8988T (cell line): ENCODE measurements at regions not wholly inside any gene's neighbourhood (a gene's known extent, or its start where the extent isn't known, plus 50 kb on each side); places are given as distances from the start of the nearest gene placed in this dataset.
"Not testable (repeated sequence)": the region's sequence is repeated elsewhere in the genome, so short reads cannot be mapped to it uniquely, and the experiment has no call there.

Experiments used
- DNase-seq: peaks from one replicate; pipeline ENCODE4 v3.0.0; 2011

- DNase-seq = no peak
Measured at GRCh38 chr1:98181036-98181764, 260.4 kb upstream of the DPYD start.

DNA sequence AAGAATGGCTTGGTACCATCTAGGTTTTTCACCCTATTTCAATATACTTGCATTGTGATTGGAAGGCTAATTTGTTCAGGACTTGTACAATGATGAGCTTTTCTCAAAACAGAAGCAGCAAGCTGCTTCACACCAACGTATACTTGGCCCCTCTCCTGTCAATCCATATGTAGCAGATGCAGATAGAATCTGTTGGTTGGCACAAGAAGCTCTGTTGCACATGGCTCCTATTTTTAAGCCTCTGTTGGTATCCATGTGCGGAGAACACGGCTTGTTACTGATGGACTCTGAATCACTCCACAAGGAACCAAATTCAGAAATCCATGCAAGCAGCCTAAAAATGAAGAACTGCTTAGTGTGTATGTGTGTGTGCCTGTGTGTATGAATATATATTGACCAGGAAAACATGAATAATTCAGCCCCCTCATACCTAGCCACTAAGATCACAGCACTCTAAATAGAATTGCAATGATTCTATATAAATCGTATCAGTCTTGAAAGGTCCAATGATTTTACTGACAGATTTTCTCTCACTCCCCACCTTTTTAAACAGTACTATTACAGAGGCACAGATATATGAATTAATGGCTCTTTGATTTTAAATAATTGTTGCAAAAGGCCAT lies 258.4 kb upstream of the DPYD start:
- no peak for DNase-seq

DNA sequence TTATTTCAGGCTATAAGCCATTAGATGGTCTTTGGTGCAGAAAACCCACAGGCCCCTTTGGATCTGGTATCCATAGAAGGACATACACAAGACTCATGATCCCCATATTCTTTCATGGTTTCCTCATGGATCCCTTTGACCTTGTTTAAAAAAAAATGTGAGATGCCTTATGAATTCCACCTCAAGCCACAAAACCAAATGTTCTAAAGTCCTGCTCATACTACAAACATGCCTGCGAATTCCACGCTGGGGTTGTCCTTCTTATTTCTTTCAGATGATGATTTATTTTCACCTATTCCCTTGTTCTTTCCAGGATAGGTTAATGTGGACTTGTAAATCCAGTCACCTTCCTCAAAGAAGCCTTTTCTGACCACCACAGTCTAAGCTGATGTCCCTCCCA lies 256.9 kb upstream of the DPYD start:
- DNase-seq = no peak

DNA sequence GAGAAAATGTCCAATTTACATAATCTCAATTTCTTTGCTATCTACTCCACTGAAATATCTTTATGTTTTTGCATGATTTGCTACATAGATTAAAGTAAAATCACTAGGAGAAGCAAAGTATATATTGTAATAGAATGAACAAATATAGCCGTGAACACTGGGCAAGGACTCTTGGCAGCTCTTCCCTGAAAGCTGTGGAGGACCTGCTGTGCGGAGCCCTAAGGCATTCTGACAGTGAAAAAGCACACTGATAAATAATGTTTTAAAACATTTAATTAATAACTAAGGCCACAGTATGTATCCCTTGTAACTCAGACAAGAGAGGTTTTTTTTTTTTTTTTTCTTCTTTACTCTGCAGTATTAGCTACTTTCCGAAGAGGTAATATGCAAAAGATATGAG lies 256.1 kb upstream of the DPYD start:
- no peak for DNase-seq

GRCh38 chr1:98176414-98176813 lies 255.6 kb upstream of the DPYD start:
- no peak for DNase-seq

DNA sequence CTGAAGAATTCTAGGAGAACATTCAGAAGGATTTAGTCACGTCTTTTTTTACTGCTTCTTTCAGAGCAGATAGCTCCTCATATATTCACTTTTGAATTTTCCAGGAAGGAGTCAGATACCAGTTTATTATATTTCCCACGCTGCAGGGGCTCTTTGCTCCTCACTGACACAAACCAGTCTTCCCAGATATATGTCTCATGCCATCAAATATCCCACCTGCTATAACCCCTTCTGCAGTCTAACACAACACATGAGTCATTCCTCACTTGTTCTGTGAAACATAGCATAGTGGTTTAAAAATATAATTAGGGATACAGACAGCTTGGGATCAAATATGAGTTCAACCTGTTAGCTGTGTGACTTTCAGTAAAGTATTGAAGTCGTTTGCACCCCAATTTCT lies 251.7 kb upstream of the DPYD start:
- no peak for DNase-seq

GRCh38 chr1:98172022-98172421 lies 251.2 kb upstream of the DPYD start:
- DNase-seq = no peak

- DNase-seq = no peak
Measured at GRCh38 chr1:98164509-98164908, 243.7 kb upstream of the DPYD start.

- no peak for DNase-seq
Measured at GRCh38 chr1:98157524-98158313, 236.9 kb upstream of the DPYD start.

DNA sequence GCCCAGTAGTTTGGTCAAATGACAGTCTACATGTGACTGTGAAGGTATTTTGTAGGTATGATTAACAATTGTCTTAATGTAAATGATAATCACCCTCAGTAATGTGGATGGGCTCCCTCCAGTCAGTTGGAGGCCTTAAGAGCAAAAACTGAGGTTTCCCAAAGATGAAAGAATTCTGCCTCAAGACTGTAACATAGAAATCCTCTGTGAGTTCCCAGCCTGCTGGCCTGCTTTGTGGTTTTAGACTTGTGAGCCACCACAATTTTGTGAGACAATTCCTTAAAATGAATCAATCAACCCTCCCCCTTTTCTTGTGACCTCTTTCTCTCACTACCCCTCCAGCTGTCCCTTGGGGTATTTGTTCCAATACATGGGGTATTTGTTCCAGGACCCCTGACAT lies 226.4 kb upstream of the DPYD start:
- no peak for DNase-seq

DNA sequence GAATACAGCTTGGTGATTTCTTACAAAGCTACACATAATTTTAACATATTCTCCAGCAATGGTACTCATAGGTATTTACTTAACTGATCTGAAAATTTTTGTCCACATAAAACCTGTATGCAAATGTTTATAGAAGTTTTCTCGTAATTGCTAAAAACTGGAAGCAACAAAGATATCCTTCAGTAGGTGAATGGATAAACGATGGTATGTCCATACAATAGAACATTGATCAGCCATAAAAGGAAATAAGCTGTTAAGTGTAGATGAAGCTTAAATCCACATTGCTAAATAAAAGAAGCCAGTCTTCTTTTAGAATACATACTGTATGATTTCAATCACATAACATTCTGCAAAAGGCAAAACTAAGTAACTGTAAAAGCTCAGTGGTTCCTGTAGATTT lies 224.8 kb upstream of the DPYD start:
- no peak for DNase-seq

- no peak for DNase-seq
Measured at GRCh38 chr1:98143403-98143802, 222.6 kb upstream of the DPYD start.

DNA sequence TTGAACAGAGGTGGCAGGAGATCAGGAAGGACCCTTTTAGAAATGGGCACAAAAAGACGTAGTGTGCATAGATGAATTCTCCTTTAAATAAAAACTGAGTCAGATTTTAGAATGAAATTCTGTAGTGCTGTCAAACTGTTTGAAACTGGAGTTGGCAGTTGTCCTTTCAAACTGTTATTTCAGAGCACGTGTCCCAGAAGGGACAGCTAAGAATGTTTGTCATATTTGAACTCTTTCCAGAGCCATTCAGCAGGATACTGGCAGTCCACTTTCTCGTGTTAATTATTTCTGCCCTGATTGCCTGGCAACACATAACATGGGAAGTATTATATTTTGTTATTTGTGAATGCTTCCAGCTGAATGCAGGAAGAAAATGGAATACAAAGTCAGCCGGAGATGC lies 212.3 kb upstream of the DPYD start:
- DNase-seq = no peak

DNA sequence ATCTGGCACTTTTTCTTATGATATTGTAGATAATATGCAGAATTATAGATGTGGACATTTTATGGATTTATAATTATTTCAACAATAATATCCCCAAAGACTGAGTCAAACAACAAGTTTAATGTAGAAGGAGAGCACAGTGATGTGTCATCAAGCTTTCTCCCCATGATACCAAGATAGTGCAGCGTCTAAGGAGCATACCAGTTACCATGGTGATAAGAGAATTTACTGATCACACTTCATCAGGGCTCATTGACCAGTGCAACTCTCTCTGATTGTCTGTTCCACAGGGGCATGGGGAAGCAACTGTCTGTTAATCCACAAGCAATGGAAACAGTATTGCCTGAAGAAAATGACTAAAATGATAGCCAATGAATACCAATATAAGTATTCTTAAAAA lies 209.6 kb upstream of the DPYD start:
- no peak for DNase-seq

- no peak for DNase-seq
Measured at GRCh38 chr1:98129491-98129890, 208.7 kb upstream of the DPYD start.

GRCh38 chr1:98126740-98127139 lies 205.9 kb upstream of the DPYD start:
- DNase-seq = no peak

- DNase-seq = no peak
Measured at GRCh38 chr1:98121646-98122045, 200.8 kb upstream of the DPYD start.

DNA sequence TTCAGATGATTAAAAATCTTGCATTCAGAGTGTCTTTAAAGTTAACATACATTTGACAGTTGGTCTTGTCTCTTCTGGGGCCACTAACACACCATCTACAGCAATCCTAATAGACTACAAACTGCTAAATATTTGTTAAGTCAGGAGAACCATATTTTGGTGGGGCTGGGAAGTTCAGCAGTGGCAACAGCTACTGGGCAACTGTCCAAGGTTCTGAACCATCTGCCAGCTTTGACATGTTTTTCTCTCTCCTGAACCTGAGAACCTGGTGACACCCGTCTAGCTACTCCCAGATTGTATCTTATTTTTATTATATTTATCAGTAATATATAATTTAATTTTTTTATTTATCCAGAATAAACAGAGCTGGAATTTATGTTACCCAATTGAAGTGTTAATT lies 199.0 kb upstream of the DPYD start:
- no peak for DNase-seq

DNA sequence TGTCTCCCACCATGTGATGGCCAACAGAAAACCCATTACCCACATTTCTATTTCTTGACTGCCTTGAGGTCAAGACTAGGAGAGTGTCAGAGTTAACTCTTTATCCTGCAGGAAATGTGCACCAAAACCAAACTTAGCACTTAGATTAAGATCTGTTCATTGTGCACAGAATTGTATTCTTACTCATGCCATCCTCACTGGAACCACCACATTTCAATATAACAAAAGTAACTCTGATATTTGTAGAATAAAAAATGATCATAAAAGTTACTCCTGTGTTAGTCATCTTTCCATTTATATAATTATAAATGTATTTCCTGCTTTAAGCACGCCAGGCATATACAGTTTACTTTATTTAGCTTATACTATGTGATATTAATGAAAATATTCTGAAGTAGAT lies 193.0 kb upstream of the DPYD start:
- DNase-seq = no peak

DNA sequence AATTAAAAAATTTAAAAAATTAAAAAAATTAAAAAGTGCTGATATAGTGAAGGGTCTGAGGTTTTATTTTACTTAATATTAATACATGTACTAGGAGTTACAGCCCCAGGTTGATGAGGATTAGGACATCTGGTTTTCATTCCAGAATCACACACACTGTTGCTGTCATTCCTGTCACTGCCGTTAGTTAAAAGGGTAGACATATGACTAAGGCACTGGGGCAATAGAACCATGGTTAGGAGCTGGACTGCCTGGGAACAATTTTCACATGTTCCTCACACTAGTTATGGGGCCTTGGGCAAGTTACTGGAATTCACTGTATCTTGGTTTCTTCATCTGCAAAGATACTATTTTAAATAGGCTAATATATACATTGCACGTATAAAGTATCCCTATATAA lies 191.8 kb upstream of the DPYD start:
- no peak for DNase-seq

DNA sequence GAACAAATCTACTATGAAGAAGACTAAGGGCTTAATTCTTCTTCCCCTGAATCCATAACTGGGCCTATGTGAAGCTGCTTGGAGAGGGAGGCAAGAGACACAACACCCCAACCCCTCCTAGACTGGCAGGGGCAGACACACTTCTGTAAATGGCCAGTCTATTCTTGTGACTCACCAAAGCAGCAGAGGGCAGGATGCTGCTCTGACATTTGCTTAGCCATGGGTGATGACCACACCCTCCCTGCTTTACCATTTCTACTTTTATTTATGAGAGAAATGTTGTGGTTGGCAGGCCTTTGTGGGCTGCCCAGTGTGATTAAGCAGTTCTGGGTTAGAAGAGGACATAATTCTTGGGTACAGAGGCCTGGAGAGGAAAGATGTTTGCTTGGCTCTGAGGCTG lies 189.8 kb upstream of the DPYD start:
- DNase-seq = no peak

GRCh38 chr1:98108378-98108777 lies 187.5 kb upstream of the DPYD start:
- DNase-seq = not testable (repeated sequence)

- DNase-seq = no peak
Measured at GRCh38 chr1:98107256-98107655, 186.4 kb upstream of the DPYD start.

GRCh38 chr1:98104289-98104688 lies 183.5 kb upstream of the DPYD start:
- no peak for DNase-seq
